ENCODE measurements at regions not wholly inside any gene's neighbourhood (a gene's known extent, or its start where the extent isn't known, plus 50 kb on each side); places are given as distances from the start of the nearest gene placed in this dataset.

GRCh38 chr21:31399591-31399990 lies 55.5 kb upstream of the TIAM1 start:
- no peak for DNase-seq
- in situ Hi-C loops (cut with MboI; ENCODE audit: low pct_unique_long_range_greater_than_20kb, low sequenced_read_pairs): no loop called here

- DNase-seq: no peak
- in situ Hi-C loops (cut with MboI; ENCODE audit: low pct_unique_long_range_greater_than_20kb, low sequenced_read_pairs): no loop called here
Observed at GRCh38 chr21:31398574-31398973, 54.5 kb upstream of the TIAM1 start.

- in situ Hi-C loops (cut with MboI; ENCODE audit: low pct_unique_long_range_greater_than_20kb, low sequenced_read_pairs): no loop called here
- no peak for DNase-seq
Observed at GRCh38 chr21:31397939-31398338, 53.9 kb upstream of the TIAM1 start.

DNA sequence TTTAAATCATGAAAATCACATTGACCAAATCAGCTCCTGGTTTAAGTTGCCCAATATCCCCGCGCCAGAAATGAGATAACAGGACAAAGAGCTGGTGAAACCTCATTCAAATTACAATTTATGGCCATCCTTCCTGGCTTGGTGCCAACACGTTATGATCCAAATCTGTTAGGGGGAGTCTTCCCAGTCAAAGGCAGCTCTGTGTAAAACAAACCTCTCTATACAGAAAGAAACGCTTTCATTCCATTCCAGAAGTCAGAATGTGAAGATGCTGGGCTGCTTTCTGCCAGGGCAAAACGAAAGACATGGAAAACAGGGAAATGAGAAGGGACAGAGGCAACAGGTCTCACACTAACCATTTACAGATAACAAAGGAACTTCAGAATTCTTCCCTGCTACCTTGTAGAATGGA lies 53.5 kb upstream of the TIAM1 start:
- in situ Hi-C loops (cut with MboI; ENCODE audit: low pct_unique_long_range_greater_than_20kb, low sequenced_read_pairs): no loop called here
- no peak for DNase-seq

GRCh38 chr21:31397030-31397429 lies 53.0 kb upstream of the TIAM1 start:
- no peak for DNase-seq
- in situ Hi-C loops (cut with MboI; ENCODE audit: low pct_unique_long_range_greater_than_20kb, low sequenced_read_pairs): no loop called here

GRCh38 chr21:31396399-31396798 lies 52.3 kb upstream of the TIAM1 start:
- no peak for DNase-seq
- in situ Hi-C loops (cut with MboI; ENCODE audit: low pct_unique_long_range_greater_than_20kb, low sequenced_read_pairs): no loop called here

- in situ Hi-C loops (cut with MboI; ENCODE audit: low pct_unique_long_range_greater_than_20kb, low sequenced_read_pairs): no loop called here
- DNase-seq: no peak
Observed at GRCh38 chr21:31395791-31396190, 51.7 kb upstream of the TIAM1 start.

DNA sequence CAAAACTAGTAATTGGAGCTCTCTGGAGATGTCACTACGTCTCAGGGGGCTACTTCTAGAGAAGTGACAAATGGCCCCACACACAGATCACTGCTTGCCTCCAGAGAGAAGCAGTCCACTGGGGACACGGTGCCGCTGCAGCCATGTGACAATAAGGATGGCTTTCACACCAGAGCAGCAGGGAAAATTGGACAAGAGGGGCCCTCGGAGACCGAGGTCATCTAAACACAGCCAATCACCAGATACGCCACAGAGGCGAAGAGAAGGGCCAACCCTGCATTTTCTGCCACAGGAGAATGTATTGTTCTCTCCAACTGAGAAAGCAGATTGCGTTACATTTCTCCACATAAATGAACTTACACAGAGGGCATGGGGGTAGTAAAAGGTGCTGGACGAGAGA lies 51.2 kb upstream of the TIAM1 start:
- in situ Hi-C loops (cut with MboI; ENCODE audit: low pct_unique_long_range_greater_than_20kb, low sequenced_read_pairs): no loop called here
- no peak for DNase-seq

GRCh38 chr21:31394309-31394708 lies 50.2 kb upstream of the TIAM1 start:
- in situ Hi-C loops (cut with MboI; ENCODE audit: low pct_unique_long_range_greater_than_20kb, low sequenced_read_pairs): no loop called here
- DNase-seq: no peak
